Breast epithelium (tissue), 3 donors: ENCODE measurements at regions not wholly inside any gene's neighbourhood (a gene's known extent, or its start where the extent isn't known, plus 50 kb on each side); places are given as distances from the start of the nearest gene placed in this dataset.

Experiments
- POLR2A ChIP-seq: fragments of 450-650 bp; IDR thresholded peaks from one replicate; pipeline ENCODE4 v1.6.1; 2016; ENCODE audit warnings: antibody characterized with exemption, mild to moderate bottlenecking, moderate library complexity
- POLR2AphosphoS5 ChIP-seq, 3 donors: sonication (generic); formaldehyde crosslinking; IDR thresholded peaks; one replicate each; pipeline ENCODE4 v1.6.1; 2017; ENCODE audit warnings: antibody characterized with exemption in 3 of 3
- TF ChIP-seq, protein P1 (sequence below), 3 donors: fragments of 450-650 bp; IDR thresholded peaks; one replicate each; pipeline ENCODE4 v1.5.1; 2016 to 2017; ENCODE audit warnings: antibody characterized with exemption in 3 of 3, mild to moderate bottlenecking in 3 of 3, moderate library complexity in 3 of 3

DNA sequence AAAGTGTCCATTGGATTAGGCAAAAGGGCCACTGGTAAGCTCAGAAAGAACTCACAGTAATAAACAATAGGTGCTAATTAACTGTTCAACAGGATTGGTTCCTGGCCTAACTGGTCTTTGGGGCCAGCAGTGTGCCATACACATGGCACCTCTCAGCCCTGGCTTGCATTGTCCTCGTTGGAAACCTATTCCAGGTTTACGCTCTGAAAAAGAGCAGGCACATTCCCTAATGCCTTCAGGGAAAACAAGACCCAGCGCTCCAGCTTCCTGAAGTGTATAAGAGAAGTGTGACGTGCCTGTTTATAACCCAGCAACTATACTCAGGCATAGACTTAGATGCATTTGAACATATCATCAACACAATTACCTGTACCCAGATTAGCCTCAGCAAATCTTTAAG is 51.9 kb upstream of the RBM47 start:
- TF ChIP-seq, protein P1, sequence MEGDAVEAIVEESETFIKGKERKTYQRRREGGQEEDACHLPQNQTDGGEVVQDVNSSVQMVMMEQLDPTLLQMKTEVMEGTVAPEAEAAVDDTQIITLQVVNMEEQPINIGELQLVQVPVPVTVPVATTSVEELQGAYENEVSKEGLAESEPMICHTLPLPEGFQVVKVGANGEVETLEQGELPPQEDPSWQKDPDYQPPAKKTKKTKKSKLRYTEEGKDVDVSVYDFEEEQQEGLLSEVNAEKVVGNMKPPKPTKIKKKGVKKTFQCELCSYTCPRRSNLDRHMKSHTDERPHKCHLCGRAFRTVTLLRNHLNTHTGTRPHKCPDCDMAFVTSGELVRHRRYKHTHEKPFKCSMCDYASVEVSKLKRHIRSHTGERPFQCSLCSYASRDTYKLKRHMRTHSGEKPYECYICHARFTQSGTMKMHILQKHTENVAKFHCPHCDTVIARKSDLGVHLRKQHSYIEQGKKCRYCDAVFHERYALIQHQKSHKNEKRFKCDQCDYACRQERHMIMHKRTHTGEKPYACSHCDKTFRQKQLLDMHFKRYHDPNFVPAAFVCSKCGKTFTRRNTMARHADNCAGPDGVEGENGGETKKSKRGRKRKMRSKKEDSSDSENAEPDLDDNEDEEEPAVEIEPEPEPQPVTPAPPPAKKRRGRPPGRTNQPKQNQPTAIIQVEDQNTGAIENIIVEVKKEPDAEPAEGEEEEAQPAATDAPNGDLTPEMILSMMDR (IDR thresholded peaks at IDR 0.05): no peak
- TF ChIP-seq POLR2A (no peak), POLR2AphosphoS5 (IDR thresholded peaks at IDR 0.05) (no peak)
